NCI-H82 (cell line): ENCODE measurements at regions not wholly inside any gene's neighbourhood (a gene's known extent, or its start where the extent isn't known, plus 50 kb on each side); places are given as distances from the start of the nearest gene placed in this dataset.
A peak's percentile ranks its signal among the peaks of the same experiment; 100 is the strongest.

ENCODE experiments used
- DNase-seq: peaks from one replicate; lab custom pipeline; 2025; lab: John Stamatoyannopoulos, UW

DNA sequence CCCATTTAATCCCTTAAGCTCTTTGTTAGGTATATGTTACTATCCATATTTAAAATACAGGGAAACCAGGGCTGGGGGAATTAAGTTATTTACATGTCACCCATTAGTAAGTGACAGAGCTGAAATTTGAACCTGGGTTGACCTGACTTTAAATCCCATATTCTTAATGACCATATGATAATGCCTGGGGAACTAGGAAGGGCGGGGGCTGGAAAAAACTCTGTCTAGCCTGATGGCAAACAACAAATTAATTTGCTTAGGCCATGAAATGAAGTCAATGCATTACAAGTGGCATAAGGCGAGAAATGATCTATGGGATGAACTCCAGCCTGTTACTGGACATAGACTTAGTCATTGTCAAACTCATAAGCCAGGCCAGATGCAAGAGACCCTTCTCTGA, 325.7 kb upstream of the WWC1 start:
- DNase-seq, result peak; percentile 95

DNA sequence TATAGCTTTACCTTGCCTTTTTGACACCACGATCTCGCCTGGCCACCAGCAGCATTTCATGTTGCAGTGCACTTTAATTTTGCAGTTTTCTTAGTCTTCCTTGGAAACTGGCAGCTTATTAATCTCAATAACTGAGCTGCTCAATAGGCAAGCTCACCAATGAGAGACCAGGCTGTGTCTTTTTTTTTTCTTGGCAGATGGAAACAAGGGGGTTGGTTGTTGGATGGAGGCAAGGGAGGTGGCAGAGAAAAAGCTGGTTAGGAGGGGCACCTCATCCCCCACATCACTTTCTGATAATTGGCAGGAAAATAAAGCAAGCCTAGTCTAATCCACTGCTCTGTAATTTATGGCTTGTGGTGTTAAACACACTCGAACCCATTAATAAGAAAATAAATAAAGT, 324.5 kb upstream of the WWC1 start:
- peak; percentile 63 for DNase-seq

DNA sequence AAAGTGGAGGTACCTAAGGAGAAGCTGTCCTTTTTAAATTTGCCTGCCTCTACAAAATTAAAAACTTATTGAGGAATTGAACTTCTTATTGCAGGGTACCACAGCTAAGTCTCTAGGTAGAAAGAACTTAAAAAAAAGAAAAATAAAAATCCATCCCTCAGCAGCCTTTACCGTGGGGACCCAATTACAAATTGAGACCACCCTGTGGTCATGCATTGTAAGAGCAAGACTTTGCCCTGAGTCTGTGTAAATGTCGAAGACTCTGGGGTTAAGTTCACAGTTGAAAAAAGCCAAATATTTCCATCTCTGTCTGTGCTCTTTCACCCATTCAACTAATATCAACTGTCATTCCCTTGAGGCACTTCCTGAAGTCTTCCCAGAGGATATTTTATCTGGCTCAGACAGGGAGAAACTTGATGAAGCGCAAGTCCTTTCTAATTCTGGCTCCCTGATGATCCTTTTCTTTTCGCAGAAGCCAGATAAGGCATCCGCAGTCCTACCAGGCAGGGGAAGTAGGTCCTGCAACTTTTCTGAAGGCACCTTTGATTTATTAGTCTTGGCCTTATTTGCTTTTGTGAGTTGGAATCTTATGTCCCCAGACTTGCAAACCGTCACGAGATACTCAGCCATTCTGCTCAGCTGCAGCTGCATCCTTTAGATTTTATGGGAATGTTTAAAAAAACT, 323.8 kb upstream of the WWC1 start:
- no peak for DNase-seq

DNA sequence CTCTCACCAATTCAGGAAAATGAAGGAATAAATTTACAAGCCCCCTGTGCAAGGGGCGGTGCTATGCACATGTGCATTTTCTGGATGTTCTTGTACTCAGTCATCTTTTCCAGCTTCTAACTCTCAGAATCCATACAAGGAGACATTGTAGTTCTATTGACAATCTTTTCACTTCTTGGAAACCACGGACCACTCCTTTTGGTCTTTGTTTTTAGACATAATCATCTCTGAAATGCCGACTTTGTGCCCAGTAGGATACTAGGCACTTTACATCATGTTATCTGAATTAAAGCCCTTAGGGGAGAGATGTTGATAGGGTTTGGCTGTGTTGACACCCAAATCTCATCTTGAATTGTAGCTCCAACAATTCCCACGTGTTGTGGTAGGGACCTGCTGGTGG, 322.6 kb upstream of the WWC1 start:
- no peak for DNase-seq

DNA sequence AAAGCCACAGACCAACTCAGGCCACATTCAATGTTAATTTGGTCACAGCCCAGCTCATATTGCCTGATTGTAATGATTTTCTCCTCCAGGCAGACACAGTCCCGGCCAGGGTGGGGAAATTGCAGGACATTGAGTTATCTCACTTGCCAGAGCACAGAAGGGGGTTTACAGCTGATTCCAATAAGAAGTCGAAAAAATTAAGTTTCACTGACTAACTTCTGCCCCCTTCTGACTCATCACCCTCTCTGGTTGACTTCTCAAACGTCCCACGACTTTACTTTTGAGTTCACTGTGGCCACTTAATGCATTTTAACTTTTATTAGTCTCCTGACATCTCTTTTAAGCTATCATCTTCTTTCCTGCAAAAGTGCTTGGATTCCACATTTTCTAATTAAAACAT, 321.4 kb upstream of the WWC1 start:
- no peak for DNase-seq

DNA sequence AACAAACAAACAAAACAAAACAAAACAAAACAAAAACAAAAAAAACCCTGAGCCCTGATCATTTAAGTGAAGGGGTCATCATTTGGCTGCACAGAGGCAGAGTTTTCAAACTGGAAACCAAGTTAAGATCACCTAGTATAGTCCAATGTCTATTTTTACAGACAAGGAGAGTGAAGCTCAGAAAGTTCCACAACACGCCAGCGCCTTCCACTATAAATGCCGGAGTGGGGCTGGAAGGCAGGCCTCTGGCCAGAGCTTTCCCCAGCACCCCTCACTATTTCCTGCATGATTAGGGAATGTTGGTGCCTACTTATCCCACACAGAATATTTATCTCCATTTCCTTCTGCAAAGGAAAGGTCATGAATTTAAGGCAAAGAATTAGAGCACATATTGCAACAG, 319.7 kb upstream of the WWC1 start:
- no peak for DNase-seq

DNA sequence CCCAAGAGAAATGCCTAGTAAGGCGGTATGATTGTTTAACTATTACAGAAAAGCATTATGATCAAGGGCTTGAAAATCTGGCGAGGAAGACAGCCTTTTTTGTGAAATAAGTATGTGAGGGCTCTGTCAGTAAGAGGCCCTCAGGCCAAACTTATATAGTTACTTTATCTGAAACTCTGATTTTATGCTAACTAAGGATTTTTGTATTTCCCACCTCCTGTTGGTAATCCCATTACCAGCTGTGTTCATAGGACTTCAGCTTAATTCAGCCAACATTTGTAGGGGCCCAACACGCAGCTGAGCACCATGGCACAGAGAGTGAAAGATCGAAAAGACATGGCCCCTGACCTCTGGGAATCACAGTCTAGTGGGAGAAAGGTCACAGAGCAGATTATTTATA, 318.3 kb upstream of the WWC1 start:
- peak; percentile 5 for DNase-seq

DNA sequence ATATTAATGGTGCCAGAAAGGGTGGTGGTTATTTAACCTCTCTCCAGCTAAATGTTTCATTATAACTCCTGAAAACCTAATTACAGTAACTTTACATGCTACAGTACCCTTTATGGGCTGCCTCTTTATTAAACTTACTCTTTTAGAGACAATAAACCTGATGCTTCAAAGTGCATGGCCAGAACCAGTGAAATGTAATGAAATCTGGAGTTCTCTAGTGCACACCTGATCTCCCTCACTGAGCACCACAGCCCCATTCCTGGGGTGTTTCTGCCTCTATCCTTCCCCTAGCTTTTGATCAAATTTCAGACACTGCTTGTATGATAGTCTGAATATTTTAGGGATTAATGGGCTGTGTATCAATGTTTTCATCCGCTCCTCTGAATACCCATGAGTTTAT, 306.5 kb upstream of the WWC1 start:
- no peak for DNase-seq

DNA sequence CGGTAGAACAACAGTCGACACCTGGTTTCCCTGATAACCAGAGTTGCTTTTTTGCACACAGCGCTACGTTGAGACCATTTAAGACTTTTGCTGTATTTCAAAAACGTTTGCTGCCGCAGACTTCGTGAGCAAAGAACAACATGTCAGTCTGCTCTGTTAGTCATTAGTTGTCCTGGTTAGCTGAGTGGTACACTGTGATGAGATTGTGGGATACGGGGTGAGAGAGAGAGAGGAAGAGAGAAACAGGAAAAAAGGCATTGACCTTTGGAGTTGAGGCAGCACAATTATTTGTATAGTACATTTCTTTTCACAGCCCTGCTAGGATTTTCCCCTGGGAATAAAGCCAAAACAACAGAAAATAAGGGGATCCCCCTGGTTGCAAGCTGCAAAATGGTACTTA, 306.1 kb upstream of the WWC1 start:
- no peak for DNase-seq

DNA sequence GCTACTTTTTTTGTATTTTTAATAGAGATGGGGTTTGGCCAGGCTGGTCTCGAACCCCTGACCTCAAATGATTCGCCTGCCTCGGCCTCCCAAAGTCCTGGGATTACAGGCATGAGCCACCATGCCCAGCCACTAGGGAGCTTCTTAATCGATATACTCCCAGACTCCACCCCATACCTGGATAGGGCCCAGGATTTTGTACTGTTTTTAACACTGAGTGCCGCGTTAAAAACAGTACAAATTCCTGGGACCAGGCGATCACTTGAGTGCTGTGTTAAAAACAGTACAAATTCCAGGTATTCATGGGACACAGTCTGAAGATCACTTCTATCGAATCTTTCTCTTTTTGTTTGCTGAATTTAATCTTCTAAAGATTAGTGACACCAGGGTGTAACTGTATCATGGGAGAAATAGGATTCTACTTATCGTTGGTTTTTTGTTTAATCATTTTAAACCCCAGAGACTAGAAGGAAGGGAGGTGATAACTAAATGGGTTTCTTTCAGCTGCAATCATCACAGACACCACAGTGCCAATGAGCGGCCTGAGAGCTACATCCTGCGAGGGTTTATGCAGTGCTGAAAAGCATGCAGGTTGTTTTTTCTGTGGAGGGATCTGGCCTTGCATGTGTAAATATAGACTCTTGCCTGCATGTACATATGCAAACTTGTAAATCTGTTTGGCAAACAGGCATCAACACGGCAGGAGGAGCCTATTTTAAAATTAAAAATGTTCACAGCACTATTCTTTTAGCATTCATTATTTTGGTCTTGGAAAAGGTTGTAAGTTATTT, 303.8 kb upstream of the WWC1 start:
- no peak for DNase-seq

DNA sequence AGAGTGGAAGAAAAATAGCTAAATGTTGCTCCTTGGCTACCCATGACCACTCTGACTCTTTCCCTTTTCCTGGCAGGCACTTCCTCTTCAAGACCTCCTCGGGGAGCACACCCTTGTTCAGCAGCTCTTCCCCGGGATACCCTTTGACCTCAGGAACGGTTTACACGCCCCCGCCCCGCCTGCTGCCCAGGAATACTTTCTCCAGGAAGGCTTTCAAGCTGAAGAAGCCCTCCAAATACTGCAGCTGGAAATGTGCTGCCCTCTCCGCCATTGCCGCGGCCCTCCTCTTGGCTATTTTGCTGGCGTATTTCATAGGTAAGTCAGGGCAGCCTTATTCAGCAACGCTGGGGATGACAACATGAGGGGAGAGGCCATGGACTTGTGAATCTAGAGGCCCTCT, 298.6 kb upstream of the WWC1 start:
- no peak for DNase-seq

DNA sequence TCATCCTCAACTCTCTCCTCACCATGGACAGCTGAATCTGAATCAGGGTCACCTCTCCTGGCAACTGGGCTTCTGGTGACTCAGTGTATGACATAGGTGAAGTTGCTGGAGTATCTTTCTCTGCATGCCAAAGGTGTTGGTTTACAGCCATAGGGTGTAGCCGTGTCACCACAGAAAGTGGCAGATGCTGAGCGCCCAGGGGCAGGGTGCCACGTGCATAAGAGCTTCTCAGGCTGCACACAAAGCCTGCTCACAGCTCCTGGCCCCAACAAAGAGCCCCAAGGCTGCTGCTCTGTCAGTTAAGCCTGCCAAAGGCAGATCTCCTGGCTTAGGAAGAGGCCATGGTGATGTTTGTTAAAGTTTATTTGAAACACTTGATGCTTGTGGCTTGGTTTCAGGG, 297.7 kb upstream of the WWC1 start:
- no peak for DNase-seq

DNA sequence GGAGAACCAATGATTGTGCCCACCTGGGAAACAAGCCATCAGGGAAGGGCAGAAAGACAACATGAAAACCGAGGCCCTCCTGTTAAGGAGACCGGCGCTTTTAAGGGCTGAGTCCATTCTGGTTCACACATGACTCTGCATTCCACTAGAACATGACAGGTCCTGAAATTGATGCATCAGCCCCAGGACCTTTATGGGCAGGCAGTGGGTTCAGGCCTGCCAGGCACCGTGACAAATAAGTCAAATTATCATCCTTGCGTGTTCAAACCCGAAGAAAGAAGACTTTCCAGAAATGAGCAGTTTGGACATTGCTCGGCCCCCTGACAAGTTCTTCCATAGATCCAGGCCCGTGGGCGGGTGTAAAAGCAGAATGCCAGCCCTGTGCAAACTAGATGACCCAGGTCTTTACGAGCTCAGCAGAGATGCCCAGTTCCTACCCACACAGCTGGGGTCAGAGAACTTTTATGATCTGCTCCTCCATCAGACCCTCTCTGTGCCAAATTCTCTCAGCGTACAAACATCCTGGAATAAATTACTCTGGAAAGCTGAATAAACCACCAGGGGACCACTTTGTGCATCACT, 295.5 kb upstream of the WWC1 start:
- no peak for DNase-seq

DNA sequence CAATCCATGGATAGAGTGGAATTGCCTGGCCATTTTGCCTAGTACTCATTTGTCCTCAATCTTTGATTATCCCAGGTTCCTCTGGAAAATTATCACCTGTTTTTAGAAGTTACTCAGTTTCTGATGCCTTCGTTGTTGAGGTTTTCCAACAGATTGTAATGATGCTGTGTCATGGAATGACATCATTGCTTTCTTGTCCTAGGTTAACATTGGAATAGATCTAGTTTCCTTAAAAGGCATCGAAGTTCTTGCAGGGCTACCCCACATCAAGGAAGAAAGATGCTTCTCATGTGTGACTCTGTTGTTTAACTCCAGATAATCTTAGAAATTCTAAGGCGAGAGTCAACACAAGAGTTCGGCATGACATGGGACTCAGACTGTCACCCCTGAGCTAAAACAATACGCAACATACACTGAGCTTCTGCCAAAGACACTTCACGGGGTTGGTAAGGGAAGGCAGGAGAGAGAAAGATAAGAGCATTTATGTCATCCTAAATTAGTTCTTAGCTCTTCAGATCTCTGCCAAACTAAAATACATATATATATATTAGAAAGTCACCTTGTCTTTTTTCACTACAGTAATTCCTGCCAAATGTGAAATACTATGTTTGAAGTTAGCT, 293.2 kb upstream of the WWC1 start:
- DNase-seq, result no peak

DNA sequence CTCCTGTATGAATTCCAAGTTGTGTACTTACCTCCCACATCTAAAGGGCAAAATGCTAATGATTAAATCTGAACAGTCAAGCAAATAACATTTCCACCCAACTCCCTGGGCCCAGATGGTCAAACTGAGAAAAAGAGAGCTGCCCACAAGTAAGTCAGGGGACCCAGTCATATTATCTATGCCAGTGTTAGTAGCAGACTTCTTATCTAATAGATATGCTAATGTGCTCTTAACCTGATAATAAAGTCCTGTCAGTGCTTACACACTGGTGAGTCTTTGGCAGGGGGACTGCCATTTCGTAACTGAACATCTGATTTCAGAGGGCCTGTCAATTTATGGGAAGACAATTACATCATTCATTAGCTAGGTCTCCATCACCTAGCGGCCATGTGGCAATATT, 292.3 kb upstream of the WWC1 start:
- no peak for DNase-seq

DNA sequence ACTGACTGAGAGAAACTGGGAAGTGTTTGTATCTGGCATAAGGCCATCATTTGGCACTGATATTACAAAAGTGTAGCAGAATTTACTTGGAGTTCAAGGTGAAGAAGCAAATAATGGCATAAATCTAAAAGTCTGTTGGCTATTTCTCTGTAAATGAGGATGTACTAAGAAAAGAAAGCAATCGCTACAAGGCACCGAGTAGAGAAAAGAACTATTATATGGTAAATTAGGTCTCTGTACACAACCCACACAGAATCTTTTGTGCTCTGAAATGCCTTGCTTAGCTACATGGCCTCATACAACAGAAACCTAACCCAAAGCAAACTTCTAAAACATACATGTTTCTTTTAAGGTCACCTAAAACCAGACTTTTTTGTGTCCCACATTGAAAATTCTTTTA, 290.1 kb upstream of the WWC1 start:
- DNase-seq, result no peak

DNA sequence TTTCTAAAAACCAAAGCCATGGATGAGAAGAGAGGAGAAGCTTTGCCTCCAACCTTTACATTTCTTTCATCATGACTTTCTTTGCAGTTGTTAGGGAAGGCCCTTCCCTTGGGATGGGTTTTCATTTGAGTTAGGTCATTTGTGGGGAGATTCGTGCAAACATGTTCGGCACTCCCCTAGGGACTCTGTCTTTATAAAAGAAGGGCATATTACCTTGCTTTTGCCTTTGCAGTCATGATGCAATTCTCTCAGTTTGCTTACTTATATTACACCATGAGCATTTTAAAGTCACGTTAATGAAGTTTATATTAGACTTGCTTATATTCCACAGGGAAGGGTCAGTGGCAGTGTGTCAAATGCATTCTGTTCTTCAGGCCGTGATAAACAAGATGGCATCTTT, 289.3 kb upstream of the WWC1 start:
- DNase-seq, result no peak

DNA sequence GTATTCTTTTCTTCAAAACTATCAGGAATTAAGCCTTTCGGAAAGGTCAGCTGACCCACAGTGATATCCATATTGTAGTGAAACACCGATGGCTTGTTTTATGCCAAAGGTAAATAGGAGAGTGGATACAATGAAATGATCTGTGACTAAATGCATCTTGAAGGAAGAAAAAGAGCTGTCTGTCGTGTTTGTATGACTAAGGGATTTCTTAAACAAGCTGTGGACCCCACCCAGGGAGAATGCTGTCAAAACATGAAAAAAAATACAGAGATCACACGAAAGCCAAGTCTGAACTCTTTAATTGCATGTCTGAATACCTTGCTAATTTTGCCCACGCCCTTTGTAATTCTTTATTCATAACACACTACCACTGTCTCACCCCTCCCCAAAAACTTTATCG, 286.4 kb upstream of the WWC1 start:
- DNase-seq, result no peak

DNA sequence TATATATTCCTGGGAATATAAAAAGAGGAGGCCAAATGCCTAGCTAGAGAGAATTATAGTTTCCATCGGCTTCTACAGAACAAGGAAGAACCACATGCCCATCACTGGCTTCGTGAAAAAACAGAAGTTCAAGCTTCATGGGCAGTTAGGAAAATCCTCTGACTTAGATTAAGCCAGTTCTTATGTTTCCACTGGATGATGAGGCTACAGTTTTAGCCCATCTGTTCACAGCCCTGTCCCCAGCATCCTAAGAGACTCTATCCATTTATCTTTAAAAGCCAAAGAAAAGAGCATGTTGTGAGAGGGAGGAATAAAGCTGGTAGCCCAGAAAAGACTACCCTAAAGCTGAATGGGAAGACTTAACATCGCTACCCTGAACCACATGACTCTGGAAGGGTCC, 285.5 kb upstream of the WWC1 start:
- DNase-seq, result peak; percentile 90

DNA sequence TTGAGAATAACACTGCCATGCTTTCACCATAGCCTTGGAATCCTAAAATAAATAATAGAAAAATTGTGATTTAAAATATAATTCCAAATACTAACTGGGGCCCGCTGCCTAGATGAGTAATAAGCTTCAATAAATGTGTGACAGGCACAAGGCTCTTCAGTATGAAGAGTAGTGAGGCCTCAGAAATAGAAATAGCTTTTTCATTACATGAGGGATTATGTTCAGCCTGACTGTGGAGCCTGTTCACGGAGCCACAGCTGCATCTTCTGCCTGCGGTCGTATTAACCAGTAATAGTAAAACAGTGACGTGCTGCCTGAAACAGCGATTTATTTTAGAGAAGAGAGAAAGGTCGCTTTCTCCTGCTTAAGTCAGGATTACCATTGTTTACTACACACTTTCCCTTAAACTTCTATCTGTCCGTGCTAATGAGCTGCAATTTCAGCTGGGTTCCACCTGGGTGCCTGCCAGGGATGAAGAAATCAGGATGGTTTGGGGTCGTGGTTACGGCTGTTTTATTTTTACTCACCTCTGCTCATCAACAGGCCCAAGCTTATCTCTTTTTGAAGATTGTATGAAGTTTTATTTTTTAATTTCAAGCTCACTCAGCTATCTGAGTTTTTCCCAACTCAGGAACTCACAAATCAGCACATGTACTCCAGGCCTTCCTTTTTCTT, 284.9 kb upstream of the WWC1 start:
- DNase-seq, result peak; percentile 61

DNA sequence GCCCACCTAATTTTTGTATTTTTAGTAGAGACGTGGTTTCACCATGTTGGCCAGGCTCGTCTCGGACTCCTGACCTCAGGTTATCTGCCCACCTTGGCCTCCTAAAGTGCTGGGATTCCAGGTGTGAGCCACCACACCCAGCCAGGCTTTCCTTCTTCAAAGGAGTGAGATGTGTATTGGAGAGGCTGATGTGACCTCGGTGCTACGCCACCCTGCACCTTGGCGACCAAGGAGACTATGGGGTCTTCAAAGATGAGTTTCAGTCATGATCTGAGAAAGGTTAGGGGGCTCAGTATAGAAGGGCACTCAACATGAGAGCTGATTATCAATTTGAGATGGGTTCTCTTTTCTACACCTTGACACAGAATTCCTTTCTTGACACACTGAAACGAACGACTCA, 284.2 kb upstream of the WWC1 start:
- no peak for DNase-seq

DNA sequence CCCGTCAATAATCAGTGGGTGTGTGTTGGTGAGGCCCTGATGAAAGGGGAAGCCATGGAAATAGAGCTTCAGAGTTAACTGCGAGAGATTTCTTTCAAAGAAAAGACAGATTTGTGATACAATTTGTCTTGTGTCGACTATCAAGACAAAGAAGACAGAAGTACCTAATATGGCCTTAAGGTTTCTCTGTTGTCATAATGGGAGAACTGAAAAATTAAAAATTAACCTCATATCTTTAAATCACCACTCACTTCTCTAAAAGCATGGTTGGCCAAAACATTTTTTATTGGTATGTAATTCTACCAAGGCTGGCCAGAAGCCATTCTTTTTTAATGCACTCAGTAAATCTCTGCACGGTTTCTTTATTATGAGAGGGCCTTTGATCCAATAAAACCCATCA, 282.9 kb upstream of the WWC1 start:
- DNase-seq, result no peak

DNA sequence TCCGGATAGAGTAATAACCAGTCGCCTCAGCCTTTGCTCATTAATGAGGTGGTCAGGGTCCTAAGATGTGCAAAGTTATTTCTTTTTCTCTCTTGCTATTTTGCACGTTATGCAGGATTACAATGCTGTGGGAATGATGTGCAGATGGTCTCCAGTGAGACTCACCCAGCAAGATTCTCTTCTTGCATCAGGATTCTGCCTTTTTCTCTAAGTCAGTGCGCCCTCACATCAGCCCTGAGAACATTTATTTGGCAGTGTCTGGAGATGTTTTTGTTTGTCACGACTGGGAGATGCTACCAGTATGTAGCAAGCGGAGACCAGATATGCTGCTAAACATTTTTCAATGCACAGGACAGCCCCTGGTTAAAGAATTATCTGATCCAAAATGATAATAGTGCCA, 280.3 kb upstream of the WWC1 start:
- no peak for DNase-seq
